Muscle of leg (tissue), 3 donors: ENCODE measurements at regions not wholly inside any gene's neighbourhood (a gene's known extent, or its start where the extent isn't known, plus 50 kb on each side); places are given as distances from the start of the nearest gene placed in this dataset.
"Not testable (repeated sequence)": the region's sequence is repeated elsewhere in the genome, so short reads cannot be mapped to it uniquely, and the experiment has no call there.

Experiments
- DNase-seq: peaks from one replicate; pipeline ENCODE4 v3.0.0; 2013
- H3K27ac ChIP-seq: one replicate; pipeline ENCODE4 v1.5.1; 2013; ENCODE audit warnings: mild to moderate bottlenecking, low read length, control low read depth
- H3K27me3 ChIP-seq: one replicate; pipeline ENCODE4 v1.6.1; 2013; ENCODE audit warnings: low read length; ENCODE audit not compliant: control insufficient read depth, insufficient read depth
- H3K36me3 ChIP-seq: one replicate; pipeline ENCODE4 v1.6.1; 2013; ENCODE audit warnings: low read length; ENCODE audit not compliant: control insufficient read depth, insufficient read depth
- H3K4me1 ChIP-seq: one replicate; pipeline ENCODE4 v1.6.1; 2013; ENCODE audit warnings: low read length; ENCODE audit not compliant: control insufficient read depth, insufficient read depth
- H3K4me3 ChIP-seq: one replicate; pipeline ENCODE4 v1.5.1; 2013; ENCODE audit warnings: low read length, control low read depth
- H3K9me3 ChIP-seq: replicated peaks from 2 replicates; pipeline ENCODE4 v1.6.1; 2013; ENCODE audit warnings: low read depth, low read length; ENCODE audit not compliant: control insufficient read depth
- WGBS: methylation state at CpG from one replicate; pipeline ENCODE4 v1.1.5; 2013; ENCODE audit warnings: missing lambda C conversion rate; ENCODE audit not compliant: insufficient coverage; 5-methylcytosine and 5-hydroxymethylcytosine counted together

DNA sequence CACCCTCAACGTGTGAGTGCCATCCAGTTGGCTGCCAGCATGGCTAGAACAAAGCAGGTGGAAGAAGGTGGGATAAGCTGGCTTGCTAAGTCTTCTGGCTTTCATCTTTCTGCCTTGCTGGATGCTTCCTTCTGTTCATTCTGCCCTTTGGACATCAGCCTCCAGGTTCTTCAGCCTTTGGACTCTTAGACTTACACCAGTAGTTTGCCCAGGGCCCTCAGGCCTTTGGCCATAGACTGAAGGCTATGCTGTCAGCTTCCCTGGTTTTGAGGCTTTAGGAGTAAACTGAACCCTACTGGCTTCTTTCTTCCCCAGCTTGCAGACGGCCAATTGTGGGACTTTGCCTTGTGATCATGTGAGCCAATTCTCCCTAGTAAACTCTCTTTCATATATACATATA lies 155.0 kb upstream of the SERTAD2 start:
- WGBS: 33% methylated on average over 1 of the region's 2 CpGs
- no peaks in the 10 kb centered on the region for H3K9me3 ChIP-seq
- no peaks in the 10 kb centered on the region for H3K36me3 ChIP-seq
- peaks cover 2% of the 10 kb centered on the region for H3K27me3 ChIP-seq
- H3K4me3 ChIP-seq: no peak overlapping the region
- no peak for DNase-seq
- no peak overlapping the region for H3K27ac ChIP-seq
- peaks cover 6% of the 10 kb centered on the region for H3K4me1 ChIP-seq

DNA sequence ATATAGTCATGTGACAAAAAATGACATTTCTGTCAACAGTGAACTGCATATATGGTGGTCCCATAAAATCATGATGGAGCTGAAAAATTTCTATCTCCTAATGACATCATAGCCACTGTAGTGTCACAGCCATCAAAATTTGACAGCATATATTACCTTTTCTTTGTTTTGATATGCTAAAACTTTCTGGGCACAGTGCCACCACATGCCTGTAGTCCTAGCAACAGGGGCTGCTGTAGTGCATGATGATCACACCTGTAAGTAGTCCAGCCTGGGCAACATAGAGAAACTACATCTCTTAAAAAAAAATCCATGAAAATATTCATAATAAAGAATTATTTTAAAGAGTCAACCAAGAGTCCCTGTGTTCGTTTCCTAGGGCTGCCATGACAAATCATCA lies 155.5 kb upstream of the SERTAD2 start:
- WGBS: 83% methylated on average over 1 of the region's 1 CpG

DNA sequence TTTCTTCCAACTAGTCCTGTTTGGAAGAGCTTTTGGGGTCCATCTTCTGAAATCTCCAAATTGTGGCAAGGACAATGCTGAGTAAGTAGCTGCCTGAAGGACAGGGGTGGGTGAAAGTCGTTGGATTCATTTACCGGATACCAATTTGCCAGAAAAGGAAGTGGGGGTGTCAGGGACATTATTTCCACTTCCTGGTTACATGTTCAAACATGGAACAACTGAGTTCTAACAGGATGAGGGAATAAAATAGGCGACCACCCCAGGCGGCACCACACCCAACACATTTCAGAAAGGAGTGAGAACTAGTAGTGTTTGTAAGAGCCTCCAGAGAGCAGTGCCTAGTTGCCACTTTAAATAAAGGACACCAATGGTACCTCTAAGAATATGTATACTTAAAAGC lies 158.6 kb upstream of the SERTAD2 start:
- Histone ChIP-seq H3K9me3 (no peaks in the 10 kb centered on the region), H3K4me1 (no peaks in the 10 kb centered on the region), H3K27ac (no peak overlapping the region), H3K36me3 (no peaks in the 10 kb centered on the region), H3K4me3 (no peak overlapping the region), H3K27me3 (peaks cover 2% of the 10 kb centered on the region)
- no CpG with 5 or more reads among the region's 4 CpGs for WGBS
- peak; percentile 41 for DNase-seq

More for the DNA sequence above, 155.5 kb upstream of the SERTAD2 start:
- Histone ChIP-seq H3K9me3 (no peaks in the 10 kb centered on the region), H3K27ac (no peak overlapping the region), H3K4me3 (no peak overlapping the region), H3K36me3 (no peaks in the 10 kb centered on the region), H3K27me3 (peaks cover 2% of the 10 kb centered on the region), H3K4me1 (peaks cover 6% of the 10 kb centered on the region)
- no peak for DNase-seq

DNA sequence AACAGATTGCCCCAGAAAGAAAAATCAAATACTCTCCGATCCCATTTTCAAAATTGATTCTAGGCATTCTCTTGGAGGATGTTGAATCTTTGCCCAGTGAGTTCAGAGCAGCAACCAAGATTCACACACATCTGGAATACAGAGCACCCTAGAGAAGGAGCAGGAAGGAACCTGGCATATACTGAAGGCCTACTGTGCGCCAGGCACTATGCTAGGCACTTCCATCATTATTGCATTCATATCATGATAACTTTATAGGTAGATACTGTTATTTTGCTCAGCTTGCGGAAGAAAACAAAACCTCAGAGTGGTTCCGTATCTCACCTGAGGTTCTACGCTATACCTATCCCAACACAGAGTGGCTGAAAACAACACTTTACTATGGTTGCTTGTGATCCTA lies 160.3 kb upstream of the SERTAD2 start:
- H3K36me3 ChIP-seq: no peaks in the 10 kb centered on the region
- no peaks in the 10 kb centered on the region for H3K4me1 ChIP-seq
- no peaks in the 10 kb centered on the region for H3K27me3 ChIP-seq
- no peak overlapping the region for H3K27ac ChIP-seq
- no CpG with 5 or more reads among the region's 5 CpGs for WGBS
- no peaks in the 10 kb centered on the region for H3K9me3 ChIP-seq
- DNase-seq: no peak
- no peak overlapping the region for H3K4me3 ChIP-seq

DNA sequence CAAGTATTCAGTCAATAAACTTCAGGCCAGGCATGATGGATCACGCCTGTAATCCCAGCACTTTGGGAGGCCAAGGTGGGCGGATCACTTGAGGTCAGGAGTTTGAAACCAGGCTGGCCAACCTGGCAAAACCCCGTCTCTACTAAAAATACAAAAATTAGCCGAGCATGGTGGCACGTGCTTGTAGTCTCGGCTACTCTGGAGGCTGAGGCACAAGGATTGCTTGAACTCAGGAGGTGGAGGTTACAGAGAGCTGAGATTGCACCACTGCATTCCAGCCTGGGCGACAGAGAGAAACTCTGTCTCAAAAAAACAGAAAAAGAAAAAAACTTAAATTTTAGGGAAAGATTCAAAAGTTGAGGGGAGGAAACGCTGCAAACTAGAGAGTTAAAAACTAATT lies 162.8 kb upstream of the SERTAD2 start:
- not testable (repeated sequence) for H3K4me3 ChIP-seq, DNase-seq, H3K27me3 ChIP-seq, H3K9me3 ChIP-seq, H3K4me1 ChIP-seq, H3K27ac ChIP-seq, H3K36me3 ChIP-seq
- 71% methylated on average over 2 of the region's 8 CpGs for WGBS

DNA sequence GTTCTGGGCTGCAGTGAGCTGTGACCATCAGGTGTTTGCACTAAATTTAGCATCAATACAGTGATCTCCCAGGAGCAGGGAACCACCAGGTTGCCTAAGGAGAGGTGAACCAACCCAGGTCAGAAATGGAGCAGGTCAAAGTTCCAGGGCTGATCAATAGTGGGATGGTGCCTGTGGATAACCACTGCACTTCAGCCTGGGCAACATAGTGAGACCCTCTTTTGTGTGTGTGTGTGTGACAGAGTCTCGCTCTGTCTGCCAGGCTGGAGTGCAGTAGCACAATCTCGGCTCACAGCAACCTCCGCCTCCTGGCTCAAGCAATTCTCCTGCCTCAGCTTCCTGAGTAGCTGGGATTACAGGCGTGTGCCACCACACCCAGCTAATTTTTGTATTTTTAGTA lies 163.7 kb upstream of the SERTAD2 start:
- no peak overlapping the region for H3K27ac ChIP-seq
- H3K27me3 ChIP-seq: no peaks in the 10 kb centered on the region
- H3K9me3 ChIP-seq: no peaks in the 10 kb centered on the region
- no peak overlapping the region for H3K4me3 ChIP-seq
- H3K4me1 ChIP-seq: no peaks in the 10 kb centered on the region
- no peak for DNase-seq
- H3K36me3 ChIP-seq: no peaks in the 10 kb centered on the region
- 100% methylated on average over 1 of the region's 4 CpGs for whole genome bisulfite sequencing

DNA sequence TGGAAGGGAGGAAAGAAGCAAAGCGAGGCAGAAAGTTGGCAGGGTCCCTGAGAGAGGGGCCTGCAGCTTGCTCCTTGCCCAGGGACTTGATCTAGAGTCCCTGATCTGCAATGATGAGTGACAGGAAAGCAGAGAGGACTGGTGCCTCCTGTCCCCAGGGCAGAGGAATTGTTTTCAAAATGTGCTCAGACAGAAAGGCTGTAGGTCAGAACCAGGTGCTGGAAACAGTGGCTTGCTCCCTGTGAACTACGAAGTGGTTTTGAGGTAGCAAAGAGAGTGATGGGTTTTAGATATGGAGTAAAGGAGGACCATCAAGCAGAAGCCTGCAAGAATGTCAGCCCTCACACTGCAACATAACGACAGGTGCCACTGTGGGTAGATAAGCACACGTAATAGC lies 164.9 kb upstream of the SERTAD2 start:
- no peak for DNase-seq

DNA sequence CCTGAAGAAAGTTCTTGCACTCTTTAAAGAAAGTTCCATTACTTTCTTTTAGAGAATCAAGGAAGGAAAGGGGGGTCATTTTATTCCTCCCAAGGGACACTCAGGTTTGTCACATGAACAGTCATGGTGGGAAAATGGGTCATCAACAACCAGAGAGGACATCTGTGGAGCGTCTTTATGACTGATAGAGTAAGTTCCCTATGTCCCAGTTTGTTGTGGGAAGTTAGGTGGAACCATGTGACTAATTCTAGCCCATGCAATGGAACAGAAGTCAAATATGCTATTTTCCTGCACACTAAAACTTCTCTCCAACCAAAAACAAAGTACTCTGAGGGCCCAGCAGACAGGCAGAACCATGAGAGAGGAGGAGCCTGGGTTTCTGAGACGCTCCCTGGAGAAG lies 165.6 kb upstream of the SERTAD2 start:
- no peaks in the 10 kb centered on the region for H3K4me1 ChIP-seq
- peak; percentile 24 for DNase-seq
- H3K27ac ChIP-seq: no peak overlapping the region
- H3K27me3 ChIP-seq: no peaks in the 10 kb centered on the region
- no peaks in the 10 kb centered on the region for H3K36me3 ChIP-seq
- no peak overlapping the region for H3K4me3 ChIP-seq
- WGBS: no CpG with 5 or more reads among the region's 2 CpGs
- H3K9me3 ChIP-seq: no peaks in the 10 kb centered on the region

More for the DNA sequence above, 164.9 kb upstream of the SERTAD2 start:
- Histone ChIP-seq H3K36me3 (no peaks in the 10 kb centered on the region), H3K27ac (no peak overlapping the region), H3K9me3 (no peaks in the 10 kb centered on the region), H3K27me3 (no peaks in the 10 kb centered on the region), H3K4me1 (no peaks in the 10 kb centered on the region), H3K4me3 (no peak overlapping the region)
- 75% methylated on average over 1 of the region's 4 CpGs for WGBS

DNA sequence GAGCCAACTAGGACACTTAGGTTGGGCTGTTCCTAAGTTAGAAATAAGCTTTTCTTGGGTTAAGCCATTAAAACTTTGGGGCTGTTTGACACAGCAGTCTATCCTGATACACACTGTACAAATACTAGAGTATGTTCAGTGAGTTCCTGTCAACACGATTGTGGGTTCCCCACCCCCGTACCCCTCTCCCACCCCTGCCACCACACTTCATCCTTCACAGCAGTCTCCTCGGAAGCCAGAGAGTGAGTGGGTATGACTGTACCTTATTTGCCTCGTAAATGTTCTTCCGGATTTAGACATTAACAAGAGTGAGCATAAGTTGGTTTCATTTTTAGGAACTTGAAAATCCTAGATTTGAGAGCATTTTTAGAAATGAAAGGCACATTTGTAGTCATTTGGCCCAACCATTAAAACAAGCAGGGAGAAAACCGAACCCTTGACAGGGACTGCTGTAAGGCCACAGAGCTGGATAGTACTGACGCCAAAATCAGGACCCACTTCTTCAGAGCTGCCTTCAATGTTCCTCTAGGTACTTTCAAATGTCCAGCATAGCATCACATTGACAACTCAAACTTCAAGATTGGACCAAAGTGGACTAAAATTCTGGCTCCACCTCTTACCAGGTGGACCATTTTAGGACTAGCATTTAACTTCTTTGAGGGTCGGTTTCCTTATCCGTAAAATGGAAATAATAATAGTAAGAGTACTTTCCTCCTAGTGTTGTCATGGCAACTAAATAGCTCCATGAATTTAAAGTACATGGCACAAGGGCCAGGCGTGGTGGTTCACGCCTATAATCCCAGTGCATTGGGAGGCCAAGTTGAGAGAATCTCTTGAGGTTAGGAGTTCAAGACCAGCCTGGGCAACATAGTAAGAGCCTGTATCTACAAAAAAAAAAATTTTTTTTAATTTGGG lies 166.3 kb upstream of the SERTAD2 start:
- no peaks in the 10 kb centered on the region for H3K36me3 ChIP-seq
- H3K4me3 ChIP-seq: no peak overlapping the region
- no peaks in the 10 kb centered on the region for H3K27me3 ChIP-seq
- no peaks in the 10 kb centered on the region for H3K9me3 ChIP-seq
- WGBS: 89% methylated on average over 5 of the region's 11 CpGs
- no peak overlapping the region for H3K27ac ChIP-seq
- no peak for DNase-seq
- no peaks in the 10 kb centered on the region for H3K4me1 ChIP-seq

DNA sequence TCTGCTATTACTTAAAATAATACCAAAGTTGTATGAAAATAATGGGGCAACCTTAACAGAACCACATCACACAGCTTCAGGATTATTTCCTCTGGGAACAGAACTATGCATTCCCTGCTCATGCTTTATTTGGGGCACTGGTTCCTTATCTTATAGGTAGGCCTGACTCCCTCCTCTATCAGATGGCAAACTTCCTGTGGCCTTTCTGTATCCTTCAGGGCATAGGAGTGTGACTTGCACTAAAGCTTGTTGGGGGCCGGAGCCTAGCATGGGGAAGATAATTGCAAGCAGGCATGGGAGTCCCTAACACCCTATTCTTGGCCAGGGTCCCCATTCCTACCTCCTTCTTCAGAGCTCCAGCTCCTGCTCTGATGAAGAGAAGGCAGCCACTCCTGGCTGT lies 167.2 kb upstream of the SERTAD2 start:
- Histone ChIP-seq H3K36me3 (no peaks in the 10 kb centered on the region), H3K4me3 (no peak overlapping the region), H3K27me3 (no peaks in the 10 kb centered on the region), H3K4me1 (no peaks in the 10 kb centered on the region), H3K9me3 (no peaks in the 10 kb centered on the region), H3K27ac (no peak overlapping the region)
- no CpG with 5 or more reads among the region's 1 CpG for WGBS
- DNase-seq: no peak
